NCI-H2227 (cell line): ENCODE measurements at regions not wholly inside any gene's neighbourhood (a gene's known extent, or its start where the extent isn't known, plus 50 kb on each side); places are given as distances from the start of the nearest gene placed in this dataset.
A peak's percentile ranks its signal among the peaks of the same experiment; 100 is the strongest.

Experiments
- DNase-seq: peaks from one replicate; lab custom pipeline; 2025; ENCODE audit not compliant: unreplicated experiment; lab: John Stamatoyannopoulos, UW

DNA sequence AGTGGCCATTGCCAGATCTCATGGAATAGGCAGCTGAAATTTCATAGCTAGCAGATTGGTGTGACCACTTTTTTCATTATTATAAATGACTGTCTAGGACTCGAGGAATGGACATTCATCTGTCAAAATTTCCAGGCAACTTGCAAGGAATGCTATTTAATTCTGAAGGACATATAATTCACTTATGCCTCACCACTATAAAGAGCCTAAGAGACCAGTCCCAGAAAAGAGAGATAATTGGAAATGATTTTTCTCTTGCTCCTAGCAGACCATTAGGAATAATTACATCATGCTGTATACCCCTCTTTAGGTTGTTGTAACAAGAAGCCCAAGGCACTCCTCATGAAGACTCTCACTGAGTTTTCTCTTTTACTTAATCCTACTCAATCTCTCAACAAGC lies 557.4 kb upstream of the RAB6C start:
- DNase-seq = peak; percentile 29

- no peak for DNase-seq
Observed at GRCh38 chr2:129428086-129428660, 551.3 kb upstream of the RAB6C start.

DNA sequence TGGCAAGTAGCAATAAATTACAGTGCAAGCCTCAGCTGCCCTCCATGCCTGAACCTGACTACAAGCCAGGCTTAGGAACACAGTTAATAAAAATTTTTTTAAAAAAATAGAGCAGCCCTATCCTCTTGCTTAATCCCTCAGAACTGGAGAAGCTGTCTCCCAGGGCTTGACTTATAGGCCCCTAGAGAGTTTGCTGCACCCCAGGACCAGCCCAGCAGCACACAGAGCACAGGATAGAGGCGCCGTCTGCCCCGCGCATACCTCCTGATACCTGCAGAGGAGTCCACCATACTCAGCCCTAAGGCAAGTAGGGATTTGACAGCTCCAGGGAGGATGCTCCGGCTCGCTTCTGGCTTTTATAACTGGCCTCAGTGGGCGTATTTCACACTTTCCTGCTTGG lies 548.6 kb upstream of the RAB6C start:
- DNase-seq = no peak

DNA sequence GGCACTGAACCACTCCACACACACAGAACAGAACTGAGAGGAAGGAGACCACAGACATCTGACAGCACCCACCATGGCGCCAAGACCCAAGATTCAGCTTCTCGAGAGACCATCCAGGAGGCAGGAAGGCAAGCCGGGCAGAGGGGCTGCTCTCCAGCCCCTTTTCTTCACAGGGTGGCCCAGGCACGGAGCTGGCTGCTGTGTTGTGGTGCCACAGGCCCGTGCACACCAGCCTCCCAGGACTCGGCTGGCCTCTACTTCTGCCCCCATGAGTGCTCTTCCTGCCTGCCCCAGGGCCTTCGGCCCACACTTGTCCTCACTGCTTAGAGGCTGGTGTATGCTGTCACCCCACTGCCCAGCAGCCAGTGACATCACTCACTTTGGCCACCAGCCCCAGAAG lies 547.6 kb upstream of the RAB6C start:
- DNase-seq = no peak

DNA sequence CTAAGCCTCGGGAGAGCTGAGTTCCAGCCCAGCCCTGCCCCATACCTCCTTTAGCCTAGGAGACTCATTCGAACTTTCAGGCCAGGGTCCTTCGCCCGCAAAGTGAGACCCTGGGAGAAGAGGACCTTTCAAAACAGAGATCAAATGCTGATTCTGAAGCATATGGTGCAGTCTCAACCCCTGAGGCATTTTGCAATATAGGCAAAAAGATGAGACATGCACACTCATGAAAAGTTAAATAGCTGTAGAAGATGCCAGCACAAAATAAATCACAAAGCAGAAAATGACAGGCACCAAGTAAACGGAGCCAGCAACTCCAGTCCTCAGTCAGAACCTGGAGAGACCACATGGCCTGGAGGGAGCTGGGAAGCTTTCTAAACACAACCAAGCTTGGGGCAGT lies 542.7 kb upstream of the RAB6C start:
- DNase-seq = no peak

GRCh38 chr2:129437725-129438124 lies 541.7 kb upstream of the RAB6C start:
- DNase-seq = no peak

DNA sequence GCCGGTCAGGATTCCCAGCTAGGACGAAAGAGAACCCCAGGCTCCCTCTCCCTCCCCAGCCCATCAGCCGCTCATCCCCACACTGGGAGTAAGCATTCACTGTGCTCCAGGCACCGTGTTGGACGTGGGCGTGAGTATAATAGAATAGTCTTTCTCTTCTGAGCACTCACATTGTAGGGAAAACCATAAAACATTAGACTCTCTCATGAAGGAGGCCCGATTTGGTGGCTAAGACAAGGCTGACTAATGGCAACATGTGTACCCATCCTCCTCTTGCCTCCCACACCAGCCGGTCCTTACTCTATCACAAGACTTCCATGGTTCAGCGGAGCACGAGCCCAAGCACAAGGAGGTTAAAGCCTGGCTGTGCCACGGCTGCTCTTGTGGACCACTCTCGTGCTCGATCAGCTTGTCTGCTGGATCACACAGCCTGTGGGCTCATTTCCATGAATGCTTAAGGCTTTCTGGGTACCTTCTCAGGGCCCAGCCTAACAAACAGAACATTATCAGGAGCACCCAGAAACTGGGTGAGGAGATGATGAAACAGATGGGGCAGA lies 540.9 kb upstream of the RAB6C start:
- no peak for DNase-seq

DNA sequence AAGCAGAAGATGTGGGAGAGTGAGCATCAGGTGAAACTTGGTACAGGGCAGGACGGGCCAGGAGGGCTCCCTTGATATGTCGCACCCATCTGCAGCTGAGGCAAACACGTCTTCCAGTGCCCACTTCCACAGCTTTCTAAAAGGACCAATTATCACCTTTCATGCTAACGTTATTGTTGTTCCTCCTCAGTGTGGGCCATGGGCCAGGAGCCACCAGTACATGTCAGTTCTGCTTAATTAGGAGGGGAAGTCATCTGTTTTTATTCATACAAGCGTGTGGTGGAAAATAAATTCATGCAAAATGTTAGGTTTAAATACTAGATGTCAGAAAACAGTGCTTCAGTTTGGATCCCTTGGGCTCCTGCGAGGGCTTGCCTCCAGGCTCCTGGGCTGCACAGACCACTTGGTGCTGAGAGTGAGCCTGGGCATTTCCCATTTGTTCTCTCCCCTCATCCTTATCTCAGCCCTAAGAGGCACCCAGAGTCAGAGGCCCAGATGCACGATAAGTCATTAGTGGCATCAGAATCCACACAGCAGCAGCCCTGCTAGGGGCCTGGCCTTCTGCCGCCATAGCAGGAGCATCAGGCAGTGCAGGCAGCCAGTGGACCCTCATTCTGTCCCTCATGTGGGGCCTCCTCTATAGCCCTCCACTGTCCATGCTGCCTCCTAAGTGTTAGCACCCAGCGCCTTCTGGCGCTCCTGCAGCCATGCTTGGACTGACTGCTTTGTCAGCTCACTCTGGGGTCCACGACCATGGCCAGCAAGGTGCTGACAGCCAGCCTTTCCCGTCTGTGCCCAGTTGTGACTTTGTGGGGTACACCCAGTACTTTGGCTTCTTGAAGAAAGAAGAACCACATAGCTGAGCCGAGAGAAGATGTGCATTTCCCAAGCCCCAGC lies 539.8 kb upstream of the RAB6C start:
- no peak for DNase-seq

DNA sequence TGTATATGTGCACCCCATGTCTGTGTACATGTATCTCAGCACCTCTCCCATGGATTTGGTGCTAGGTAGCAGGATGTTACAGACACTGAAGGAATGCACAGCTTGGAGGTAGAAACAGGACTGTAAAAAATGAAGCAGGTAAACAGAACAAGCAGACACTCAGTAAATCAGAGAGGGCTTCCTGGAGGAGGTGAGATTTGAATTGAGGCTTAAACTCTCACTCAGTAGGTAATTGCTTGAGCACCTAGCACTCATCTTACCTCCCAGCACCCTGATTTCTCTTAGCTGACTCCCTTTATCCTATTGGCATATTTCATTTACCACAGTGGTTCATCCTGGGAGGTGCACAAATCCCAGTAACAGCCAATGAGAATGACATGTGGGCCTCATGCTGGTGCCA lies 537.9 kb upstream of the RAB6C start:
- no peak for DNase-seq

DNA sequence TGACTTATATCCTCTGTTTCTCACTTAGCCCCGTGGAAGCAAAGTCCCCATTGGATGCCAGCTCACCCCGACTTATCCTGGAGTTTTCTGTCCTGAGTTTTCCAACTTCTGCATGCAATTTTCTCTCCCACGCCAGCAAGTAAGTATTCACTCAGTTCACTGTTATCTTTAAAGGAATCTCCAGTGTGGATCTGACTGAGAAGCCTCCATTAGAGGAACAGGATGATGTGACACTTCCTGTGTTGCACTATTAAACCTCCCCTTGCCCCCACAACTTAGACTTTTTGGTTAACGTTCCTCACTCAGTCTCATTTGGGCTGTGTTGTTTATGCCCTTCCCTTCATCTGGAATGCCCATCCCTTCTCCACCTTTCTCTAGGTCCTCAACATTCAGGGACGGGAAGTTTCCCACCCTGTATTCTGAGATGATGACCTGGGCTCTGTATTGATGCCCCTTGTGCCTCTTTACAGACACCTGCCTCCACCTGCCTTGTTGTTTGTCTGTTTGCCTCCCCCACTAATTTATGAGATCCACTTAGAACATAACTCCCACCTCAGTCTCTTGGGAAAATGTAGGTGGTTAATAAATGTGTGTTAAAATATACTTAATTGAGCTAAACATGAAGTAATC lies 536.1 kb upstream of the RAB6C start:
- no peak for DNase-seq

DNA sequence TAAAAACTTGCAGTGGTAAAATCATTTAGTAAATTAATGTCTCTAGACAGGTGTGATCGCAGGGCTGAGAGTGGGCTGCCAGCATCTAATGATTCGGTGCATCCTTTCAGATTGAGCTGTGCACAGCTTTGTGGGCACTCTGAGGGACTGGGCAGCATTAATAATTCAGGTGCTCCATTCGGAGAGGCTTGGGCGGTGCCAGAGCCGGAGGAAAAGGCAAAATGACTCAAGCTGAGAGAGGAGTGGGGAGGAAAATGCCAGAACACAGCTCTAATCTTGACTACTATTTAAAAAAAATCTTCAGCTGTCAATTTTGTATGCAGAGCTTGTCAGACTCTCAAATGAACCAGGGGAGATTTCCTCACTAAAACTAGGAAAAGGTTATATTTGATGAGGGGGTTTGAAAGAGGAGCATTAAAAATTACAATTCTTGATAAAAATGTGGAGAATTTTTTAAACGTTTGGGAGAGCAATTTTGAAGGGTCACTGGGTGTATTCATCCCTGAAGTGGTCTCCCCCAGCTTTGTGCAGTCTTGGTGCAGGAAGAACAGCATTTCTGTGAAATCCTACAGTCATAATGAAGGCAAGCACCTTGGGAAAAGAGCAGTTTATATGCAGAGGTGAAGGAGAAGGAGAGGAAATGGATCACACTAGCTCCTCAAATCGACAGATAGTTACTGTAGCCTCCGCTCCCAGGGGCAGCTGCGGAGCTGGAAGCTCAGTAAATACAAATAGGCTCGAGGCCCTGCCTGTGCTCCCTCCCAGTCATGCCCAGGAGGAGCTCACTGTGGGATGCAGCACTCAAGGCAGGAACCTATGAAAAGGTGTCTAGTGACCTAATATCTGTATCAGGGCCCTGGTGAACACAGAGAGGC lies 535.4 kb upstream of the RAB6C start:
- DNase-seq = no peak

GRCh38 chr2:129444751-129445150 lies 534.7 kb upstream of the RAB6C start:
- DNase-seq = no peak

DNA sequence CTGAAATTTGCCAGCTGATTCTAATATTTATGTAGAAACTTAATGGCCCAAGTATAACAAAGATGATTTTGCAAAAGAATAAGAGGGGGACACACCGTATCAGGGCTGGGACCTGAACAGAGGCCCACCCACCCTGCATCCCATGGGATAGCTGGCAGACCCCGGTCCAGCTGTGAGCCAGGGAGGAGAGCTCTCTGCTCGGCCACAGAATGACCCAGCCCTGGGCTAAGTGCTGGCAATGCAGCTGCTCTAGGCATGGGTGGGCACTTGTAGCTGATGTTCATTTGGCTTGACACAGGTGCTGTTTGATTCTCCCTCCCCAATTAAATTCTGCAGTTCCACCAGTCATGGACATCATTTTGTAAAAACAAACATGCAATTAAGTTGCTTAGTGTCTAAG lies 522.8 kb upstream of the RAB6C start:
- DNase-seq = no peak

DNA sequence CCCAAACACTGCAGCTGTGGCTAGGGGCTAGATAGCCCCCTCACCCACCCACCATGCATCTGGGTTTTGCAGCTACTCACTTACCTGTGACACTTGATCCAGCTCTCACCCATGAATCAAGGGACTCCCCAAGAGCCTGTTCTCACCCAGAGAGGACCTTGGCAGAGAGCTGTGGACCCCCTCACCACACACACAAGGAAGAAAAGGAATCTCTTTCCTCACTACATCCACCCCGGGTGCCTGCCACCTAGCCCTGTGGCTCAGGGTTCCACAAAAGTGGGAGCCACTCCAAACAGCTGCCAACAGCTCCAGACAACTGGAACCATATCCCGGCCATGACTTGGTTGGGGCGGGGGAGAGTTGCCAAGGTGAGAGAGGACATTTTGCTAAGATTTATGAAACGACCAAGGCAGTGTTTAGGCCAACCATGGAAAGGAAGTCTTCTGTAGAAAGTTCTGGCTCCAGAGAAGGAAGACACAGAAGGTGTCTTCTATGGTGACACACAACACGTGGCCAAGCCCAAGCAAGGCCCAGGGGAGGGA lies 522.1 kb upstream of the RAB6C start:
- DNase-seq = no peak

DNA sequence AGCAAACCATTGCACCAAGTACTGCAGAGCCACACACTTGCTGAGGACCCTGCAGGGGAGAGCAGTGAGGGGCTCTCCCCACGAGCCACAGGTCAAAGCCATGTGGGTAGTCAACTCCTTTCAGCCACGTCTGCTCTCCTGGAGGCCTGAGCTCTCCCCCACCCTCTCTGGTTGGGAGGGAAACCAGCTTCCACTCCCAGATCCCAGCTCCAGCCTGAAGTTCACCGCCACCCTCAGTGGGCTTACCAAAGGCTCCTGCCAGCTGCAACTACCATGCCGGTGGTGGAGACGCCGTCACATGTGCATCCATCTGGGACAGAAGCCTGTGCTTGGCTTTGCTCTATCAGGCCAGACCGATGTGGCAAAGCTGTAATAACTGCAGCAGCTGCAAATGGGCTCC lies 521.5 kb upstream of the RAB6C start:
- DNase-seq = no peak

DNA sequence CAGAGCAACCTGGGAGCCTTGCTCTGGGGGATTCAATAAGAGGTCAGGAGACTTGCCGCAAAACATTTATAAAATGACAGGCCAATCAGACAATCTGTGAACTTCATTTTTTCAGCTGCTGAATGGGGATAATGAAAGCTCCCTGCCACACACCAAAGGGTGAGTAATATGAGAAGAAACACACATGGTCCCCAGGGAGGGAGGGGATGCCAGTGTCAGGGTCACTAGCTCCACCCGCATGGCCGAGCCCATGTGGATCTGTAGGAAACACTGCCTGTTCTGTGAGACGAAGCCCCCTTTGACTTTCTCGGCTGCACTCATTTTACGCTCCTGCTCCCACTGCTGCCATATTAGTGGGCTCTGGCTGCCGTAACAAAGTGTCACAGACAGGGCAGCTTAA lies 521.0 kb upstream of the RAB6C start:
- no peak for DNase-seq

- no peak for DNase-seq
Observed at GRCh38 chr2:129459200-129459876, 520.1 kb upstream of the RAB6C start.

- no peak for DNase-seq
Observed at GRCh38 chr2:129459881-129460280, 519.6 kb upstream of the RAB6C start.

GRCh38 chr2:129460299-129461198 lies 518.9 kb upstream of the RAB6C start:
- DNase-seq = no peak
